Endothelial cell of umbilical vein (primary cell): ENCODE measurements at regions not wholly inside any gene's neighbourhood (a gene's known extent, or its start where the extent isn't known, plus 50 kb on each side); places are given as distances from the start of the nearest gene placed in this dataset.

Experiments
- BruUV-seq: library from RNA; stranded (reverse); fragments of 400-500 nt; replicated peaks from 2 replicates; lab custom pipeline; 2021; lab: Mats Ljungman, UMichigan
- CTCF ChIA-PET: fragments of 300-600, 350-600 bp; sonication (Branson Sonifier 250); formaldehyde crosslinking; loops from one replicate; lab custom pipeline; 2021; ENCODE audit warnings: antibody characterized with exemption, inconsistent platforms; lab: Charles Lee
- POLR2A ChIA-PET: fragments of 300-600, 350-600 bp; sonication (Branson Sonifier 250); formaldehyde crosslinking; loops from one replicate; lab custom pipeline; 2021; ENCODE audit warnings: antibody characterized with exemption, inconsistent platforms; lab: Charles Lee
- DNase-seq: peaks from one replicate; pipeline ENCODE4 v3.0.0-alpha.2; 2011; ENCODE audit warnings: low read depth, low spot score
- FAIRE-seq: peaks from 2 replicates; lab custom pipeline; 2011; peaks lifted over from hg19 to GRCh38; lab: Jason Lieb, UNC
- H2AFZ ChIP-seq: 2 replicates; pipeline ENCODE4 v1.6.0; 2012; ENCODE audit warnings: low read depth, low read length, control low read depth, inconsistent platforms
- H3K27ac ChIP-seq: 2 replicates; pipeline ENCODE4 v1.5.1; 2011; ENCODE audit warnings: low read depth, mild to moderate bottlenecking, control low read depth, low read length, moderate library complexity; ENCODE audit not compliant: insufficient read depth
- H3K27me3 ChIP-seq, 2 experiments: 2 replicates each; pipeline versions ENCODE4 v1.6.0 to v1.6.1; 2011; ENCODE audit warnings: low read length in 2 of 2, mixed read lengths in 1 of 2; ENCODE audit not compliant: control insufficient read depth in 2 of 2, insufficient read depth in 2 of 2
- H3K36me3 ChIP-seq, 2 experiments: 2 replicates in 1 of 2; 3 replicates in 1 of 2; pipeline ENCODE4 v1.5.1; 2011; ENCODE audit warnings: low read length in 2 of 2, mild to moderate bottlenecking in 1 of 2, moderate library complexity in 1 of 2; ENCODE audit not compliant: control insufficient read depth in 2 of 2, insufficient read depth in 2 of 2; ENCODE audit errors: extremely low read depth in 1 of 2
- H3K4me1 ChIP-seq: 3 replicates; pipeline ENCODE4 v1.5.1; 2011; ENCODE audit warnings: mild to moderate bottlenecking, low read length; ENCODE audit not compliant: control insufficient read depth, insufficient read depth; ENCODE audit errors: extremely low read depth
- H3K4me2 ChIP-seq: 2 replicates; pipeline ENCODE4 v1.6.1; 2011; ENCODE audit warnings: low read length, control low read depth, mixed read lengths; ENCODE audit not compliant: insufficient read depth
- H3K4me3 ChIP-seq, 3 experiments: fragments of 200-600 bp in 1 of 3; sonication (generic), shearing (Covaris generic) in 1 of 3; replicated peaks in 1 of 3; 2 replicates each; pipeline ENCODE4 v1.5.1; 2011 to 2016; ENCODE audit warnings: control low read depth in 3 of 3, low read length in 3 of 3, mild to moderate bottlenecking in 2 of 3, inconsistent platforms in 1 of 3, low read depth in 1 of 3, moderate library complexity in 1 of 3; ENCODE audit not compliant: insufficient read depth in 1 of 3
- H3K79me2 ChIP-seq: 2 replicates; pipeline ENCODE4 v1.6.0; 2012; ENCODE audit warnings: low read length, inconsistent platforms; ENCODE audit not compliant: control insufficient read depth, insufficient read depth
- H3K9ac ChIP-seq: replicated peaks from 2 replicates; pipeline ENCODE3; 2011; ENCODE audit warnings: low read length, control low read depth; ENCODE audit not compliant: insufficient read depth; ENCODE audit errors: extremely low read depth
- H3K9me1 ChIP-seq: replicated peaks from 3 replicates; pipeline ENCODE4 v1.6.0; 2011; ENCODE audit warnings: mild to moderate bottlenecking, low read length; ENCODE audit not compliant: control insufficient read depth, insufficient read depth; ENCODE audit errors: extremely low read depth
- H3K9me3 ChIP-seq: replicated peaks from 2 replicates; pipeline ENCODE4 v1.5.1; 2012; ENCODE audit warnings: low read length, inconsistent platforms; ENCODE audit not compliant: control insufficient read depth, insufficient read depth
- H4K20me1 ChIP-seq: replicated peaks from 2 replicates; pipeline ENCODE3; 2011; ENCODE audit warnings: mild to moderate bottlenecking, low read length; ENCODE audit not compliant: control insufficient read depth, insufficient read depth; ENCODE audit errors: extremely low read depth
- EZH2 ChIP-seq: IDR thresholded peaks from 2 replicates; pipeline ENCODE4 v1.6.1; 2012; ENCODE audit warnings: borderline replicate concordance, low read depth, mild to moderate bottlenecking, moderate library complexity, low read length, inconsistent platforms; ENCODE audit not compliant: severe bottlenecking
- FOS ChIP-seq: IDR thresholded peaks from 2 replicates; pipeline ENCODE4 v1.6.1; 2011; ENCODE audit warnings: mild to moderate bottlenecking, low read length, moderate library complexity, borderline replicate concordance; ENCODE audit not compliant: insufficient read depth
- GATA2 ChIP-seq: IDR thresholded peaks from 2 replicates; pipeline ENCODE4 v1.7.0; 2011; ENCODE audit warnings: low read depth, mild to moderate bottlenecking, moderate library complexity, mixed read lengths, low read length; ENCODE audit not compliant: insufficient read length, insufficient read depth
- JUN ChIP-seq: IDR thresholded peaks from 2 replicates; pipeline ENCODE4 v1.6.1; 2011; ENCODE audit warnings: borderline replicate concordance, low read depth; ENCODE audit not compliant: insufficient read length, insufficient read depth
- MYC ChIP-seq: IDR thresholded peaks from one replicate; pipeline ENCODE4 v1.6.1; 2011; ENCODE audit warnings: mild to moderate bottlenecking, low read depth, low read length
- POLR2A ChIP-seq: IDR thresholded peaks from 2 replicates; pipeline ENCODE4 v1.6.1; 2012; ENCODE audit warnings: low read depth, mild to moderate bottlenecking, control low read depth, low read length
- POLR2AphosphoS5 ChIP-seq: IDR thresholded peaks from 2 replicates; pipeline ENCODE4 v1.6.1; 2012; ENCODE audit warnings: low read depth, mild to moderate bottlenecking, control low read depth, low read length, moderate library complexity; ENCODE audit not compliant: insufficient read depth
- dilution Hi-C: fragments of 300-500 bp; cut with MboI; formaldehyde crosslinking; loops from one replicate; pipeline ENCODE4 v1.15.0; 2019; ENCODE audit warnings: low sequenced_read_pairs; ENCODE audit not compliant: extremely low pct_ligation_motif_present
- intact Hi-C: fragments of 100-400 bp; cut with micrococcal nuclease; formaldehyde crosslinking; loops from one replicate; pipeline ENCODE4 v1.10.0; 2022
- TF ChIP-seq, protein P1 (sequence below), 2 donors: IDR thresholded peaks; 1 replicate in 1 of 2; 2 replicates in 1 of 2; pipeline ENCODE4 v1.5.1; 2011; ENCODE audit warnings: low read length in 2 of 2, mild to moderate bottlenecking in 2 of 2, moderate library complexity in 2 of 2, control low read depth in 1 of 2, inconsistent platforms in 1 of 2, low read depth in 1 of 2; ENCODE audit not compliant: insufficient read depth in 1 of 2; ENCODE audit errors: extremely low read depth in 1 of 2
- TF ChIP-seq, protein P2 (sequence below): IDR thresholded peaks from 2 replicates; pipeline ENCODE4 v1.6.1; 2011; ENCODE audit not compliant: insufficient read depth, insufficient read length

GRCh38 chr22:48135592-48135991 is 1373.1 kb downstream of the TBC1D22A start:
- FAIRE-seq: no peak
- H3K79me2 ChIP-seq: no peaks in the 10 kb centered on the region

More at GRCh38 chr22:48135592-48135991, 1373.1 kb downstream of the TBC1D22A start:
- no peaks in the 10 kb centered on the region for H3K9me1 ChIP-seq
- no peaks in the 10 kb centered on the region for H3K4me1 ChIP-seq
- intact Hi-C loops: no loop called here
- no peaks in the 10 kb centered on the region for H3K36me3 ChIP-seq
- H3K4me2 ChIP-seq: no peak overlapping the region
- H3K27me3 ChIP-seq: no peaks in the 10 kb centered on the region
- no peak overlapping the region for H3K27ac ChIP-seq
- dilution Hi-C loops: no loop called here
- TF ChIP-seq FOS (no peak), EZH2 (no peak), POLR2AphosphoS5 (no peak), MYC (no peak), POLR2A (no peak), JUN (no peak), GATA2 (no peak)
- TF ChIP-seq, protein P1, sequence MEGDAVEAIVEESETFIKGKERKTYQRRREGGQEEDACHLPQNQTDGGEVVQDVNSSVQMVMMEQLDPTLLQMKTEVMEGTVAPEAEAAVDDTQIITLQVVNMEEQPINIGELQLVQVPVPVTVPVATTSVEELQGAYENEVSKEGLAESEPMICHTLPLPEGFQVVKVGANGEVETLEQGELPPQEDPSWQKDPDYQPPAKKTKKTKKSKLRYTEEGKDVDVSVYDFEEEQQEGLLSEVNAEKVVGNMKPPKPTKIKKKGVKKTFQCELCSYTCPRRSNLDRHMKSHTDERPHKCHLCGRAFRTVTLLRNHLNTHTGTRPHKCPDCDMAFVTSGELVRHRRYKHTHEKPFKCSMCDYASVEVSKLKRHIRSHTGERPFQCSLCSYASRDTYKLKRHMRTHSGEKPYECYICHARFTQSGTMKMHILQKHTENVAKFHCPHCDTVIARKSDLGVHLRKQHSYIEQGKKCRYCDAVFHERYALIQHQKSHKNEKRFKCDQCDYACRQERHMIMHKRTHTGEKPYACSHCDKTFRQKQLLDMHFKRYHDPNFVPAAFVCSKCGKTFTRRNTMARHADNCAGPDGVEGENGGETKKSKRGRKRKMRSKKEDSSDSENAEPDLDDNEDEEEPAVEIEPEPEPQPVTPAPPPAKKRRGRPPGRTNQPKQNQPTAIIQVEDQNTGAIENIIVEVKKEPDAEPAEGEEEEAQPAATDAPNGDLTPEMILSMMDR (IDR thresholded peaks at IDR 0.05; ENCODE audit: extremely low read depth in 1 of 2, insufficient read depth in 1 of 2, low read depth in 1 of 2, low read length in 2 of 2): no peak
- TF ChIP-seq, protein P2, sequence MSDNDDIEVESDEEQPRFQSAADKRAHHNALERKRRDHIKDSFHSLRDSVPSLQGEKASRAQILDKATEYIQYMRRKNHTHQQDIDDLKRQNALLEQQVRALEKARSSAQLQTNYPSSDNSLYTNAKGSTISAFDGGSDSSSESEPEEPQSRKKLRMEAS: no peak
- no peak overlapping the region for H2AFZ ChIP-seq
- H3K4me3 ChIP-seq: no peak overlapping the region
- DNase-seq: no peak
- peaks cover 9% of the 10 kb centered on the region for H3K9me3 ChIP-seq
- no peaks in the 10 kb centered on the region for H4K20me1 ChIP-seq
- no TSS peak for BruUV-seq
- POLR2A ChIA-PET: no interaction called here
- CTCF ChIA-PET: no interaction called here
- H3K9ac ChIP-seq: no peak overlapping the region
